CD4-positive, alpha-beta T cell treated with Interleukin-17A for 1 hour (primary cell): ENCODE measurements at regions not wholly inside any gene's neighbourhood (a gene's known extent, or its start where the extent isn't known, plus 50 kb on each side); places are given as distances from the start of the nearest gene placed in this dataset.

Experiments
- DNase-seq: peaks from one replicate; pipeline ENCODE4 v3.0.0-alpha.2; 2020

GRCh38 chr11:96620464-96621044 lies 230.7 kb downstream of the JRKL start:
- no peak for DNase-seq

GRCh38 chr11:96621161-96621560 lies 231.3 kb downstream of the JRKL start:
- DNase-seq: no peak

GRCh38 chr11:96622026-96622634 lies 232.3 kb downstream of the JRKL start:
- no peak for DNase-seq

GRCh38 chr11:96624126-96624525 lies 234.3 kb downstream of the JRKL start:
- DNase-seq: no peak

- DNase-seq: no peak
These were observed 237.6 kb downstream of the JRKL start for GRCh38 chr11:96627376-96627775.

DNA sequence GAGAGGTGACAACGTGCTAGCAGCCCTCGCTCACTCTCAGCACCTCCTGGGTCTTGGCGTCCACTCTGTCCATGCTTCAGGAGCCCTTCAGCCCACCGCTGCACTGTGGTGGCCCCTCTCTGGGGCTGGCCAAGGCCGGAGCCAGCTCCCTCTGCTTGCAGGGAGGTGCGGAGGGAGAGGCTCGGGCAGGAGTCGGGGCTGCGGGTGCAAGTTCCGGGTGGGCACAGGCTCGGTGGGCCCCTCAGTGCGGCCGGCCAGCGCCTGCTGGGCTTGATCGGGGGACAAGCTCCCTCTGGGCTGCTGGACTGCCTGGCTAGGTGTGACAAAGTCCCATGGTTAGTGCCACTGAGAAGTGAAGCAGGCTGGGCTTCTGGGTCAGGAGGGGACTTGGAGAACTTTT lies 245.8 kb downstream of the JRKL start:
- no peak for DNase-seq

GRCh38 chr11:96641261-96641660 lies 251.4 kb downstream of the JRKL start:
- DNase-seq: no peak

- no peak for DNase-seq
These were observed 252.8 kb downstream of the JRKL start for GRCh38 chr11:96642583-96642982.

DNA sequence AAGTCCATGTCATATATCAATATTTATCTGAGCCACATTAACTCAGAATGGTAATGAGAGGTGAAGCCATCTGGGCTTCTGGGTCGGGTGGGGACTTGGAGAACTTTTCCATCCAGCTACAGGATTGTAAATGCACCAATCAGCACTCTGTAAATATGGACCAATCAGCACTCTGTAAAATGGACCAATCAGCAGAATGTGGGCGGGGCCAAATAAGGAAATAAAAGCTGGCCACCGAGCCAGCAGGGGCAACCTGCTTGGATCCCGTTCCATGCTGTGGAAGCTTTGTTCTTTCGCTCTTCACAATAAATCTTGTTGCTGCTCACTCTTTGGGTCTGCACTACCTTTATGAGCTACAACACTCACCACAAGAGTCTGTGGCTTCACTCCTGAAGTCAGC lies 253.4 kb downstream of the JRKL start:
- no peak for DNase-seq

DNA sequence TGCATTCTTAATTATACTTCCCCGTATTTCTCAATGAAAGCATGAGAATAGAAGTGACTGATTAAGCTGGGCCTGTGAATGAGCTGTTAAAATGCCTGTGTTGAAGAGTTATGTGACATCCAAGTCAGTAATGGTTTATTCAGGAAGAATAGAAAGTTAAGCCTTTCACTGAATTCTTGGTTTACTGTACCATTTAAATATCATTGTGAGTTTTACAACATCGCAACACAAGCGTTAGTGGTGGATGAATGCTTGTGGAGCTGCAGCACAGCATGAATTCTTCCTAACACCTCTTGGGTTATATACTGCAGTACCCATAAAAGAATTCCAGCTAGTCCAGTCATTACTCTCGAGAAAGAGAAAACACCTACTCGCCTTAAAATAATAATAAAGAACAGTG lies 257.8 kb downstream of the JRKL start:
- no peak for DNase-seq

DNA sequence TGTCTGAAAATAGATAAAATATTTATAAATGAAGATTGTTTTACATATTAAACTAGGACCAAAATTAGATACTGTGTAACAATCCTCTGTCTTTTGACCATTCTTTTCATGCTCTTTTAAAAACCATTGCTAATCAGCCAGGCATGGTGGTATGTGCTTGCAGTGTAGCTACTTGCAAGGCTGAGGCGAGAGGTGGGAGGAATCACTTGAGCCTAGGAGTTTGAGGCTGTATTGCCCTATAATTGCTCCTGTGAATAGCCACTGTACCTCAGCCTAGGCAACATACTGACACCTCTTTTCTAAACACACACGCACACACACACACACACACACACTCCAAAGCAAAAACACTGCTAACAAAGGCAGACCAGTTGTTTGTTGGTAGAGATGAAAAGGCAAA lies 259.2 kb downstream of the JRKL start:
- DNase-seq: no peak

GRCh38 chr11:96652516-96652915 lies 262.7 kb downstream of the JRKL start:
- DNase-seq: no peak

- no peak for DNase-seq
These were observed 265.7 kb downstream of the JRKL start for GRCh38 chr11:96655474-96655873.

DNA sequence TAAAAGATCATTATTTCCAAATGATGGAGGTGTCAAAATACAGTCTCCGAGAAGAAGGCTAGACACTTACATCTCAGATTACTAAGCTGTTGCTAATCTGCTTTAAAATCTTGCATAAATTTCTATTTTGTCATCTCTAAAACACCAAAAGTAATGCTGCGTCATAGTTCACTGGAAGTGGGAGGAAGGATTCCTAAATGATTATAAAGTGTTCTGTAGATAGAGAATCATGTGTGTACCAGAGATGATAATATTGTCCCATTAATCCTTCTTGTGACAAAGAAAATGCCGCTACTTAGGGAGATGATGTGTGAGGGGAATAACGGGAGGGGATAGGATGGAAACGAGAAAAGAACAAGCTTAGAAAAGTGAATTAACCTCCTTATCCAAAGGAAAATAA lies 268.6 kb downstream of the JRKL start:
- DNase-seq: no peak

DNA sequence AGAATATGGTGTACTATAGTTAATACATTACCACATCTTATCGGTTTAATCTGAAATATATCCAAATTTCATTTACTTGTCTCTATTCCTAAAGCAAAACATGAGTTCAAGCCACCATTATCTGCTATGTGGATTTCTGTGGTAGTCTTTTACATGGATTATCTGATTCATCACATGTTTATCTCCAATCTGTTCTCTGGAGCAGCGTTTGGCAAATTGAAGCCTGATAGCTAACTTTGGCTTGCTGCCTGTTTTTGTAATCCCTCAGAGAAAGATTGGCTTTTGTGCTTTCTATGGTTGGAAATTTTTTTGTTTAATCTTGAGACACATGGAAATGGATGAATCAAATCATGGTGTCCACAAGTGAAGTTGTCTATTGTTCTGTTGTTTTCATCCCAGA lies 274.3 kb downstream of the JRKL start:
- no peak for DNase-seq

DNA sequence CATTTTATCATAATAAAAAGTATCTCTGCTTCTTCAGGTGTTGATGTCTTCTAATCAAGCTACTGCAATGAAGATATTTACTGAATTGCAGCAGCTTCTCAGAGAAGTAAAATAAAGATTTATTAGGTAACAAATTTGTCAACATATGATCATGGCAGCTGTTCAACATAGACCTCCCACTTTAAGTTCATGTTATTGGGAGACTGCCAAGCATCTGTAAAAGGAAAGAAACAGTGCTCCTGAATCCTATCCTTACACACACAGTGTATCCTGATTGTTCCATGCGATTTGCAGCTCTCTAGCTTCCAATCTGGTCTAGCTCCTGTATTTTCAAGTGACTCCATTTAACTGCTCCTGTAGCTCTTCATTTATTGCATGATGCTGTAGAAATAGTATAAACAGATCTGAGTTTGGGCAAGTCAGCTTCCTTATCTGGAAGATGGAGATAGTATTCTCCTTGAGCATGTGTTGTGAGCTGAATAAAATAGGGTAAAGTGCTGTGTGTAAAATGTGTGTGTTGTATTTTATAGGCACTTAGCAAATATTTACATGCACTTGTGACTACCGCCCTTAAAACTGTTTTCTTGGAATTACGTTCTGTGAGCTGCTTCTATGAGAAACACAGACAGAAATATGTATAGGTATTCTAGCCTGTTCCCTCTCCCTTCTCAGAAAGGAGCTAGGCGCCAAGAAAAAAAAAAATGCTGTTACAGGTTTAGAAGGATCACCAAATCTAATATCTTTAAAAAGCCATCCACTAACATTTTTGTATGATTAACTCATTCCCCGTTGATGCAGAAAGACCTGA lies 290.6 kb downstream of the JRKL start:
- DNase-seq: no peak

DNA sequence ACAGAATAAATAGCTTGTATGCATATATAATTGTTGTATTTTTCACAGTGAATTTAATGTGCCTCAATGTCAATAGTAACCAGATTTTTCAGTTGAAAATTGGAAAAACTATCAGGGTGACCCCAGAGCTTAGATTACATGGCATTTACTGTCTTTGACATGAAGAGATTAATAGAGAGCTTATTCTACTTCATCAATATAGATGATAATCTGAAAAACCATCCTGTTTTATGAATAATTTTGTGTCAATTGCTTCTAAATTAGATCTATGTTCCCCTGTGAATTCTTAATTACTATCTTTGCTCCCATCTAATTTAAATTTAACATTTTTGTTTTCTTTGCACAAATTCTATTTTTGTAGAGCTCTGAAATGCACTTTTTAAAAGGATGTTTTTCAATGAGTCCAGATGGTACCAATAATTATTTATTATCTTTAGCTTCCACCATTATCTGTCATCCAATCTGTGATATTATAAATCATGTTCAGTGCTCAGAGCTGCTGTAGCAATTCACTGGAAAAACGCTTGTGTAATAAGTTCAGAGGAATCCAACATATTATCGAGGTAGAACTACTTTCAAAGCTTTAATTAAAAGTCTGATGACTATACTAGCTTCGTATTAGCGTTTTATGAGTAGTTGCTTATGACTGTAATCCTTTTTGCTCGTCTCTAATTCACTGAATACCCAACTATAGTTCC lies 291.4 kb downstream of the JRKL start:
- no peak for DNase-seq

- DNase-seq: no peak
These were observed 304.5 kb downstream of the JRKL start for GRCh38 chr11:96694338-96694737.

GRCh38 chr11:96696731-96697130 lies 306.9 kb downstream of the JRKL start:
- DNase-seq: no peak

DNA sequence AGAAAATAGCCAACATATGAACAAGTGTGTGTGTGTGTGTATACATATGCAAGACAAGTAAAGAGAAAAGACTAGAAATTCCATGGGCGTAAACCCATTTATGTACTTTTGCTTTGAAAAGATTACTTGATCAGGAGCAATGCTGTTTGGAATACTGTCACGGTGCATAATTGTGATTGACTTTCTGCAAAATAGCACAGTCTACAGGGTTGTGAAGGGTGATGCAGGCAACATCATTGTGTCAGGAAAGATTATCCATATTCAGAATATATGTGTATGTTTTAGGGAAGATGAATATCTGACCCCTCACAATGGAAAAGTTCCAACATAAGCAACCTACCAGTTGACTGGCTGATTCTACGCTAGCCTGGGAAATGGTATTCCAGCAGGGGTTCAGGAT lies 307.7 kb downstream of the JRKL start:
- DNase-seq: no peak

DNA sequence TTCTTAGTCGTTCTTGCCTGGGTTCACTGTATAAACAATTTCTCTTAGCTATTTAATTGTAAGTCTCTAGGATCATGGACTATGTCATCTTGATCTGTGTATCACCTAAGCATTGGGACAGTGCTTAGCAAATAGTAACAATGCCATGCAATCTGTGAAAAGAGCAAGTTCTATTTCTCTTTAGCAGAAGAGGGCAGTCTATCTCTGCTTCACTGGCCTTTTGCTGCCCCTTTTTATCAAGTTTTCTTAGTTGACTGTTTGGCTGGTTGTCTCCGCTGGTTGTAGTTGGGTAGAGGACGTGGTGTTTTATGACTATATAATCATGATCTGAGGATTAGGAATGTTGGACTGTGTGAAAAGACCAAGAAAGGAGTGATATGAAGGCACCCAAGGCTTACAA lies 315.0 kb downstream of the JRKL start:
- DNase-seq: no peak

DNA sequence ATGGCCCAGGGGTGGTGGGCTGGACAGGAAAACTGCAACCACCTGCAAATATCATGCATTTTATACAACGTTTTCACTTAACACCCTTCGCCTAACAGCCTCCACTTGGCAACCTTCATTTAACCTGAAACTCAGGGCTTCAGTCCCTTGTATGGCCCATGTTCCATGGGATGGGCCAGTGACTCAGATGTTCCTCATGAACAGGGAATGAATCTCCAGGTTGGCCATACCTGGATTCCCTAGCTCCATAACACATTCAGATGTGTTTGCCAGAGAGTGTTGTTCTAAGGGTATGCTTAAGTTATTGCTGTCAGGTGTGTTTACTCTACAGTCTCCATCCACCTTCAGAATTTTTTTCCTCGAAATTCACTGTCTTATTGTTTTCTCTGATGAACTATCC lies 316.9 kb downstream of the JRKL start:
- no peak for DNase-seq

GRCh38 chr11:96707273-96707672 lies 317.5 kb downstream of the JRKL start:
- DNase-seq: no peak
